Activated CD4-positive, alpha-beta T cell treated with anti-CD3 and anti-CD28 coated beads for 4 hours (primary cell): ENCODE measurements at regions not wholly inside any gene's neighbourhood (a gene's known extent, or its start where the extent isn't known, plus 50 kb on each side); places are given as distances from the start of the nearest gene placed in this dataset.
A peak's percentile ranks its signal among the peaks of the same experiment; 100 is the strongest.

Experiments
- DNase-seq, 2 donors: peaks; one replicate each; pipeline ENCODE4 v3.0.0-alpha.2; 2020

DNA sequence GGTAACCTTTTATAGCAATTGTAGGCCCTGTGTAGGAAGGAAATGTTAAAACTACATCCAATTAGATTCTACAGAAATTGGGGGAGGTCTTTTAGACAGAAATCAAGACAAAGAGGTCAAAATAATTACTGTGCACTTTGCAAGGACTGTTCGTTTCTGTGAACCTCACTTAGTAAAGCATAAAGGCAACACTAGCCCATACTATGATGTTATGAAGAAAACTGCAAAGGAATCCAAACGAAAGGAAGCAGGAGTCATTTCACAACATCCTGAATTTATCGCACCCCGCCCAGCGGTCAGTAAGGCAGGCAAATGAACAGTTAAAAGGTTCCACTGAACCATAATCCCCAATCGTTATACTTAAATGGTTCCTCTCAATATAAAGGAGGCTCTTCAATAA, 429.5 kb upstream of the ARID1B start:
- no peak for DNase-seq

DNA sequence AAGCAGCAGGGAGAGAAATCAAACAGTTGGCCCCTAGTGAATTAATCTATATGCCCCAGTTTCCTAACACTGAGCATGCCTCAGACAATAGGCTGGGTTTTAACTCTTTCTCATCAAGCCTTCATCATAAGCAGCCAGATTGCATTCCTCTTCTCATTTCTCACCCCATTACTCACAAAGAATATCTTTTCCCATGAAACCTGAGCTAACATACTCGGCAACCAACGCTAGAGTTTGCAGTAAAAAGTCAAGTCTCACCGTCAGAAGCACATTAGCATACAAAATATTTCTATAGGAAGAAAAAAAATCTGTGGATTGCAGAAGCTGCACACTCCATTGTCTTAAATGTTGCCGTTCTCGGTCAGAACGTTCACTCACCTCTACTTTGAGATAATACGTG, 429.9 kb upstream of the ARID1B start:
- no peak for DNase-seq

DNA sequence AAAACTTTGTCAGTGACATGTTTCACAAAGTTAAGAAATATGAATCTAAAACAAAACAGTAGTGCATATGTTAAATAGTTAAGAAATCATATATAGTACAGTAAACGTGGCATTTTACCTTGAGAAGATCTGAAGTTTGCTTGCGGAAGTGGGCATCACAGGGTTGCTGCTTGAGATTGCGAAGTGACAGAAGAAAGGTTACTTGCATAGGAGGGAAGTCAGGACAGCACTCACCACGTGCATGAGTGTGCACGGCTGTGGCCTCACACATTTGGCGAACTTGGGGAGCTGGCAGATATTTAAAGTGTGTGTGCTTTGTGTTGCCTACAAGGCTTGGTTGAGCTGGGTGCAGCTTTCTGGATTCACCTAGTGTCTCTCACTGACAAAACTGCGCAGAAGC, 431.5 kb upstream of the ARID1B start:
- no peak for DNase-seq

DNA sequence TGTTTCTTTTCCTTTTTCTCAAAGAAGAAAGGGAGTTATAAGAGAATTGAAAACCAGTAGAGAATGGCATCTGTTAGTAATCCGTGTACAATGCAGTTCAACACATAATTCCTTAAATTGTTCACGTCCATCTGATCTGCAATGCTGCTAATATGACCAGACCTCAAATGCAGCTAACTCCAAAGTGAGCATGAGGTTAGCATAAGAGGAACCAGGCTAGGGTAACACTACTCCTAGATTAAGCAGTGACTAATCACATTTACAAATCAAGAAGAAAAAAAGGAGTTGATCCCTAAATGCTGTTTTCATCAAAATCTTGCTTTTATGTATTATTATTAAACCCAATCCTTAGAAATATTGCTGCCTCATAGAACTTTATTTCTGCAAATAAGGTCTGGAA, 432.7 kb upstream of the ARID1B start:
- no peak for DNase-seq

DNA sequence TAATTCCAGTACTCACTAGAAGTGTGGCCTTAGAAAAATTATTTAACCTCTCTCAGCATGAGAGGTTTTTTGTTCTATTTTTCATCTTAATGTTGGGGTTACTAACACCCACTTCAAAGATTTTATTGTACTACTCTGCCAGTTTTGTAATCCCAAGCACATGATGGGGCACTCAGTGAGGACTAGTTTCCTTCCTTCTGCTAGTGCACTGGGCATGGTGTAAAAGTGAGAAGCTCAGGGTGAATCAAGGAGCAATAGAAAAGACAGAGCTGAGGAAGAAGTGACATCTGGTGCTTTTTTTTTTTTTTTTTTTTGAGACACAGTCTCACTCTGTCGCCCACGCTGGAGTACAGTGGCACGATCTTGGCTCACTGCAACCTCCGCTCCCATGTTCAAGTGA, 439.4 kb upstream of the ARID1B start:
- DNase-seq = no peak

DNA sequence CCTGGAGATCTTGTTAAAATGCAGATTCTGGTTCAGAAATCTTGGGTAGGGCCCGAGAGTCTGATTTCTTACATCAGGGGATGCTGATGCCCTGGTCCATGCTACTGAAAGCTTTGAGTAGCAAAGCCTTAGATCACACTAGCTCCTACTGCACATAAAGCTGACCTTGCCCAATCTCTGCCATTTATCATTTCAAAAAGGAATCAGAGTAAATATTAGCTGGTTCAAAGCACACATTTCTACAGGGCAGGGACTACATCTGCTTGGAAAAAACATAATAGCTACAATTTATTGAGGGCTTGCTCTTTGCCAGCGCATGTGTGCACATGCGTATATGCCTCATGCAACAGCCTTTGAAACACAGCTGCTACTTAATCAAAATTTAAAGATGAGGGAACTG, 440.4 kb upstream of the ARID1B start:
- no peak for DNase-seq

DNA sequence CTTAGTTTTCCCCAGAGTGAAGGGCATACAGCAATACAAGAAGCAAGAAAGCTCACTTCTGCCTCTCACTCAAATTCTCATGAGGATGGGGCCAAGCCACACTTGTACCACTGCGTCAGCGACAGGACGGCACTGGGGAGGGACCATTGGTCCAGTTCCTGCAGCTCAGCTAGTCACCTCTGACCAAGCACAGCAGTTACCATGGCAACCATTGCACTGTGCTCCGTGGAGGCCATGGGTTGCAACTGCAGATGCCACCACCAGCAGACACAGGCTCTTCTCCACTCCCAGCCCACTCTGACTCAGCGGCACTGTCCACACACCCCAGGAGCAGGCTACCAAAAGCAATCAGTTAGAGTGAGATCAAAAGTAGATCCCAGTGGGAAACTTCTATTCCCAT, 441.1 kb upstream of the ARID1B start:
- DNase-seq = no peak

DNA sequence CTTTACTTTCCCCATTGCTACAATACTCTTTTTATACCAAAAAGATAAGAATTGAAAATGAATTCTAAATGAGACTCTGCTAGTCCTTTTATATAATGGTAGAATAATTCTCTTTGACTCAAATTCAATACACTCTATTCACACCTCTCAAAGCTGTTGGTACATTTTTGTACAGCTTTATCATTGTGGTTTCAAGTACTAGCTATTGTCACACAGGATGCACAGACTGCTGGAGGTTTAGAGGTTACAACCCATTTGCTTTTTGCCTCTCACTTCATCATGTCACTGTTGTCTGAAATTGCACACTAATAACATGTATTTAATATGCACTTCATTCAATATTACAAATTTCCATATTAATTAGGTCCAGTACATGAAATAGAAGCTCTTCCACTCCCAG, 442.2 kb upstream of the ARID1B start:
- DNase-seq = no peak

DNA sequence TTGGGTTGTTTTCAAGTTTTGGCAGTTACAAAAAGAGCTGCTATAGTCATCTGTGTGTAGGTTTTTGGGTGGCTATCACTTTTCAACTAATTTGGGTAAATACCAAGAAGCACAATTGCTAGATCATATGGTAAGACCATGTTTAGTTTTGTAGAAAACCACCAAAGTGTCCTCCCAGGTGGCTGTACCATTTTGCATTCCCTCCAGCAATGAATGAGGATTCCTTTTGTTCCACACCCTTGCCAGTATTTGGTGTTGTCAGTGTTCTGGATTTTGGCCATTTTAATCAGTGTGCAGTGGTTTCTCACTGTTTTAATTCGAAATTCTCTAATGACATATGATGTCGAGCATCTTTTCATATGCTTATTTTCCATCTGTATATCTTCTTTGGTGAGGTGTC, 457.5 kb upstream of the ARID1B start:
- no peak for DNase-seq

DNA sequence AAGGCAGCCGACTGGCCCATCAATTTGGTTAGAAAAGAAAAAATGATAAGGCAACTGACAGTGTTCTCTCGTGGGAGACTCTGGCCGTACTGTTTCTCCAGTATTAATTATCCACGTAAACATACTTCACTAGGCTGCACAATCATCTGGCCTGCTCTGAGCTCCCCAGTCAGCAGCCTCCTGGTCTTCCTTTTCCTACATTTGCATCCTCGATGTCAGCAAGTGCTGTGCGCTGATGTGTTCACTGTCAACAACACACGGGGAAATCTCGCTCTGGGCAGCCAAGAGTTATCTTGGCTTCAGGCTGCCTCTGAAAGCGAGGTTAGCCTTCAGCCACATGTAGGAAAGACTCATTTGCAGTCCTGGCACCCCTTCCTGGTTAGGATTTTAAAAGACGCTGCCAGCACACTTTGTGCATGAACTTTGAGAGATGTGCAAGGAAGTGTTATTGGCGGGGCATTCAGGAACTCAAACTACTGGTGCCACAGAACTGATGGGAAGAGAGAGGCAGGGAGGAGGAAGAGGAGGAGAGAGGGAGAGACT, 460.5 kb upstream of the ARID1B start:
- no peak for DNase-seq

DNA sequence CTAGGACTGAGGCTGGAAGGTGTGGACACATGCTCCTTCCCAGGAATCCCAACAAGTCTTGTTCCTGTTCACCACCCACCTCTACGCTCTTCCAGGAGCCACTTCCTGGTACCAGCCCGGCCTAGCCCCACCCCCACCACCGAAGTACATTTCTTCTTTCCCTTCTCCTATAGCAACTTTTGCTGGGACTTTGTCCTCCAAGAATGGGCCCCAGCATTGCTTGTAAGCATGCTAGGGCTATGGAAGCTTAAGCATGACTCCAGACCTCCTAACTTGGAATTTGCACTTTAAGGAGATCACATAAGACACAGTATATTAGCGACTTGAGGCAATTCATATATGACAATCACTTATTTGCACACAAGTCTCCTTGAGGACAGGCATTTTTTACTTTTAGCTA, 462.0 kb upstream of the ARID1B start:
- DNase-seq = no peak

DNA sequence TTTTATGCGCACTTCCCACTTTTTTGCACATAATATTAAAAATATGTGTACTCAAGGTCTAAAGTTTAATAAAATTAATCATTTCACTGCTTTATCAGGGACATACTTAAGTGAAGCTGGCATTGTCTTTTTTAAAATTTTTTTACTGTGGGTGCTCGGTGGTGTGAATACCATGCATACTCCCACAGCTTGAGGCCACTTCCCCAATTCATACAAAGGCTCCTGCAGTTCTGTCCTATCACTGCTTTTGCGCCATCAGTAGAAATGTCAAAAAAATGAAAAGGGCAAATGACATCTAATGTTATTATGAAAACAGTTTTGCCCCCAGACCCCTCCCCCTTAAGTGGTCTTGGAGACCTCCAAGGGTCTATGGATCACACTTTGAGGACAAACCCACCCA, 464.1 kb upstream of the ARID1B start:
- no peak for DNase-seq

DNA sequence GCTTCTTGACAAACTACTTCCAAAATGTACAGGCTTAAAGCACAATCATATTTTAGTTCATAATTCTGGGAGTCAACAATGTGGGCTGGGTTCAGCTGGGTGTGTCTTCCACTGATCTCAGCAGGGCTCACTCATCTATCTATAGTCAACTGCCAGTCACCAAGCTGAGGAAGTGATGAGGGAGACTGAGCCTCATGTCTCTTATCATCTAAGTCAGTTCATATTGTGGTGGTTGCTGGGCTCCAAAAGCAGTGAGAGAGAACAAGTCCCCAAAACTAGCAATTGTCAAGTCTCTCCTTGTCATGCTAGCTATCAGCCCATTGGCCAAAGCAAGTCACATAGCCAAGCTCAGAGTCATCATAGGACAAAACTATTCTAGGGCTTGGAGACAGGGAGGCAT, 465.9 kb upstream of the ARID1B start:
- no peak for DNase-seq

DNA sequence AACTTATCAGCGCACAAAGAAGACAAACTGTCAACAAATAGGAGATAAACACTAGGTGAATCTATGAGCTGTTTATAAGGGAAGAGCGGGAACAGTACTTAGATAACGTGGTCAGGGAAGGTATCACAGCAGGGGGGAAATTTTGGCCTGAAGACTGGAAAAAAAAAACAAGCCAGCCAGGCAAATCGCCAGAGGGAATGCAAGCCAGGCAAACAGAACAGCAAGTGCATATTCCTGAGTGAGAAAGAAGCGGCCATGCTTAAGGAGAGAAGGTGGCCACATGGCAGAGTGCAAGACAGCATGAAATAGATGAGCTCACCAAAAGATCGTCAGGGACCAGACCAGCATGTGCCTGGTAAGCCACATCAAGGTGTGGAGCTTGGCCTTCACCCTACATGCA, 466.5 kb upstream of the ARID1B start:
- no peak for DNase-seq

DNA sequence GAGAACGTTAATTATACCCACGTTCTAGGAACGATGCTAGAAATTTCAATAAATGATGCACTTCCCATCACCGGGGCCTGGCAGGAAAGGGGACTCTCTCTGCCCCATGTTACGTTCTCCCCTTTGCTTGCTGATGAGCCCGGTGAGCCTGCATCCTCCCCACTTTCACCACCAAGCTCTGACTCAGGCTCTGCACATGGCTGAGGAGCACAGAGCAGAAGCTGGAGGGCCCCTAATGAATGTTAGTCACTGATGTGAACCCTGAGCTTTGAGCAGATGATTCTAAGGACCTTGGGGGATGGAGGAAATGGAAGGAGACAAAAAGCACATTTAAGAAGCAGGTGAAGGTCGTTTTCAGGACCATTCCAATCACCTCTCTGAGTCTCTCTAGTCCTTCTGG, 468.2 kb upstream of the ARID1B start:
- DNase-seq = no peak

DNA sequence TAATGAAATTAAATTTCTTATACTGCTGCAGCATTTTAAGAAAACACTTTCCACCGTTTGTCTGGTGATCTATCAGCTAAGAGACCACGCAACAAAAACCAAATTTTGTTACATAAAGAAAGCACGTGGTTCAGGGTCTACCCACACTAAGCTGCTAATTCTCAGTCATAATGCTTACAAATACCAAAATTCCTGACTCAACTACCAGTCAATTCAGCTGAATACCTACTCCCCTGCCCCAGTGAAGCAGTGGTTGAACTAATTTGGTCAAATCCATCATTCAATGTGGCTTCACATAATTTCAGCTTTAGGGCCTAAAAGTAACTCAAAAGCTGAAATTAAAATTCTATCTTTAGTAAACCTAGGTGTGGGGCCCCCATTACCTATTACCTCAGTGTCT, 468.6 kb upstream of the ARID1B start:
- no peak for DNase-seq

DNA sequence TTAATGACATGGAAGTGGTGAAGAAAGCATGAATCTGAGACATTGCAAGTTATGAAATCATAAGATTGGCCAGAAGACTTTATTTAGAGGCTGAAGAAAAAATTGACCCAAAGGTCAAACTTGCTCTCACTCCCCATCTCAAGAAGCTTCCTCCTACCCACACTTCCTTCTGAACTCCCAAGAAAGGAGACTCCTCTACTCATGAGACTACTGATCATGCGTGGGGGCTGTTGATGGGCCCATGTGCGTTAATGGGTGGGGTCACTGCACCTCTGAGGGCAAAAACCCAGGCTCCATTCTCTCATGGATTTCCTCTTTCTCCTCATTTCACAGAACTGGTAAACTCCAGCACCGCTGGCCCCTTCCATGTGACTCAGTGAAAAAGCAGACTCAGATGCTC, 470.6 kb upstream of the ARID1B start:
- DNase-seq = no peak

DNA sequence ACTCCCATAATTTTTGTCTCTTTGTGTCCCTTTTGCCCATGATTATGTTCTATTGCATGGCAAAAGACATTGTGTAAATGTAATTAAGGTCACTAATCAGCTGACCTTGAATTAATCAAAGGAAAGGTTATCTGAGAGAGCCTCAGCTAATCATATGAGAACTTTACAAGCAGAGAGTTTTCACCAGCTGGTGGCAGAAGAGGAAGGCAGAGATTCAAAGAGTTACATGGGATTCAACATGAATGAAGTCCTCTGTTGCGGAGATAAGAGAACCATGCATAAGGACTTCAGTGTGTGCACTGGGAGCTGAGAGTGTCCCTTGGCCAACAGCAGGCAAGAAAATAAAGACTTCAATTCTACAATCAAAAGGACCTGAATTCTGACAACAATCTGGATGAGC, 494.1 kb upstream of the ARID1B start:
- no peak for DNase-seq

DNA sequence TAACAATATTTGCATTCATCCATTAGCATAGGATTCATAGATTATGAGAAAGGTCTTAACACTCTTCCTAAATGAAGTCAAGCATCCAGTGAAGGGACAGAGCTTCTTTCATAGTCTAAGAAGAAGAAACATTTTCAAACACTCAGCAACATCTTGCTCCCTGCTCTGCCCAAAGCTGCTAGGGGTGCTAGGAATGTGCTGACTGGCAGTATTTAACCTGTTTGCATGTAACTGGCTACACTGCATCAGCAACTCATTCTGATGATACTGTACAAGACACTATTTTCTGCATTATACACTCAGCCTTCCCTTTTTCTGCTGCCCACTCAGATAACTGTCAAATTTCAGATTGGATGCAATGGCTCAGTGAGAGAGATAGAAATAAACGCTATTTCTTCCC, 495.1 kb upstream of the ARID1B start:
- no peak for DNase-seq

DNA sequence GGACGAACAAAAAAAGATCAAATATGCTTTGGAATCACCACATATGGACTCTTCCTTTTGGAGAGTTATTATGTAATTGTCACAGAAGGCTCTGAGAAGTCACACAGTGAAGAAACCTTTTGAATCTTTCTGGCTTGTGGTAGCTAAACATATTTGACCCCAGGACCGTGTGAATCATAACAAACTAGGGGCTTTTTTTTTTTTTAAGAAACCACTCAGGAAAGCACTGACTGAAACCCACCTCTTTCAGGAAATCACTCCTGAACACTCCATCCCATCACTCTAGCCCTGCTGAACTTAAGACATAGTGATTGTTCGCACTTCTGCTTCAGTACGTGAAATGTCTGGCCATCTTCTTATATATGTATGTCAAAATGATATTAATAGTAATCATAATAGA, 495.9 kb upstream of the ARID1B start:
- no peak for DNase-seq

DNA sequence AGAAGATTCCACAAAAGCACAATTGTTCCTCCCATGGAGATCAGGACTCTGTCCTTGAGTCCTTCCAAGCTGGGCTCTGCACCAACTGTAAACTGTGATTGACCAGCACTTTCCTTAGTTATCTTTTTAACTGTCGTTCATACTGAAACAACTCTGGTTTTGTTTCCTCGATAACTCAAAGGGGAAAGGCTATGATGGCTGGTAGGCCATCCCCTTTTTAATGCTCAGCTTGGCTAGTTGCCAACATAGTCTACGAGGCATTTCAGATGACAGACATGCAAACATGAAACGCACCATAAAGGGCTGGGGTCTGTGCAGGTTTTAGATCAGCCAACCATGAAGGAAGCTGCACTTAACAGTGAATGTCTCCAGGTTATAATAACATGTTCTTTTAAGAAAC, 497.1 kb upstream of the ARID1B start:
- no peak for DNase-seq

DNA sequence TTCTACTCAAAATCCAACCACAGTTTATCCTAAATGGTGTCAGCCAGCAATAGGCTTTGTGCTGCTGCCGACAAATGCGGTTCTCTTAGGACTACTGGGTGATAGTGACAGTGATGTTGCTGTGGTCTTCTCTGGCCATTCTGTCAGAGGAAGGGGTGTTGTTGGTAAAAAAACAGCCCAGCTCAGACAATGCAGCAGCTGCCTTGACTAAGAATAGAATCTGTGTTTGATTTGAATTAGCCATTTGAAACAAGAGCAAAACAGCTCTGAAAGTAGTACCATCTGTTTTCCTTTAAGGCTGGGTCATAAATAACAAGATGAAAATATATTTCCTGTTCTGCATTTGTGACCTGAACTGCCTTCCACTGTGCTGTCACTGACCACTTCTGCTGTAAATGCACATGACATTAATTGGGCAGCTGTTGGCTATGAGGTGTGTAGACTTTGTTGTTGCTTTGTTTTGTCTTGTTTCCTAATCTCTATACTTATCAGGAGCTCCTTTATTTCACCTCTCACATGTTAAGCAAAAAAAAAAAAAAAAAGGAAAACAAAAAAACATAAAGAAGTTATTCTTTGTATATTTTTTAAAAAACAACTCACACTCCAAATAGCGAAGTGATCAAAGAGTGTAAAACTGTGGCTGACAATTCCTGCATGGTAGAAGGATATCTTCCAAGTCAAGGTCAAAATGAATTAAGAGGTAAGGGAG, 497.8 kb upstream of the ARID1B start:
- no peak for DNase-seq

DNA sequence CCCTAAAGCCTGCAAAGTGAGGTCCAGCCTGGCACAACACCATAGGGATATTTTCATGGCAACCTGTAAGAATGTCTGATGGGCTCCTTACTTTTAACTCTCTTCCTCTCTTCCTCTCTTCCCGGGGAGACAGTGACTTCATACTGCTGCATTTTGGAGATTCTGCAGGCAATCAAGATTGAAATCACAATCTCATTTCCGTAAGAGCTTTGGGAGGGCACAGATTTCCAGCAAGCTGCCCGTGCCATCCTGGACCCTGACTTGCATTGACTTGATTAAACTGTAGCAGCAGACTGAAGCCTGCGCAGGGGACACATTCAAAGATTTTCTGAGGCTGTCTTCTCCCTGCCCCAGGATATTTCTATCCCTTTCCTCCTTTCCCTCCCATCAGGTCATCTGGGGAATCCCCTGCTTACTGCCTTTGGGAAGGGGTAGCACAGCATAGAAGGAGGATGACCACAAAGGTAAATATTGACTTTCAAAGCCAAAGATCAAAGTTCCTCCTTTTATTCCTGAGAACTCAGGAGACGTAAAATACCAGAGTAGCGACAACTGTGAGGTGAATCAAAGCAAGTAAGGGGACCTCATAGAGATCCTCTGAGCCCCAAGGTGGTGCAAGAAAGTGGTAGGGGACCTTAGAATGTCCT, 504.0 kb upstream of the ARID1B start:
- no peak for DNase-seq

DNA sequence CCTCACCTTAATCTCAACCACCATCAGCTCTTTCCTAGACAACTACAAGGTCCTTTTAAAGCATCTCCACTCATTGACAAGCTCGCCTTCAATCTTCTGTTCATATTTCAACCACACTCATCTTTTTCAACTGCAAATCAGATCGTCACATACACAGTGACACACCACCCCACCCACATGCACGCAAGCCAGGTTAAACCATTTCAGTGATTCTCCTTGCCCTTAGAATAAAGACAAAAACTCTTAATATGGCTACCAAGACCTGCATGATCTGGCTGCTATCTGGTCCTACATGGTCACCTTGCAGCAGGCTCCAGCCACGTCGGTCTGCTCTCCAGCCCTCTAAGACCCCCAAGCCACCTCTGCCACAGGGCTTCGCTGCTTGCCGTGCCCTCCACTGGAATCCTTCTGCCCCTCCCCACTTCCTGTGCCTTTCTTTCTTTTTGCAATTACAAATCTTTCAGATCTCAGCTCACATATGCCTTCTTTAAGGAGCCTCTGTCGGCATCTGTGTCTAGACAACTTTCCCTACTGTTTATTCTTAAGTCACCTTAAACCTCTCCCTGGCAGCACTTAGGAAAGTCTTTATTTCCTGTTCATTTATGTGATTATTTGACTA, 507.3 kb upstream of the ARID1B start:
- DNase-seq = peak; percentile 29 to 36

DNA sequence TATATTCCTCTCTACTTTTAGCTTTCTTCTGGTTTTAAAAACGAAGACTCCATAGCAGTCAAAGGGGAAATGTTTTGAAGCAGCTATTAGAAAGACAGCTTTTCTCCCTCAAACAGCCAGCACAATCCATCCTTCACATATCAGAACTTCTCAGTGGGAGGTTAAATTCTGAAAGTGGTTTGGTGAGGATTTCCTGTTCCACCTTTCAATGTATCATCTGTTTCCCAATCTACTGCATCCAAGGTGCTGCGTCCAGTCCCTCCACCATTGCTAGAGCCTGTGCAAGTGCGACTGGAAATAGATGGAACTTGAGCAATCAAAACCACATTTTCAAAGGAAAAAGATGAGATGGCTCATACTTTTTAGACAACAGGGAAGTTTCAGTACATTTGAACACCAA, 508.3 kb upstream of the ARID1B start:
- DNase-seq = no peak
